ENCODE measurements at regions not wholly inside any gene's neighbourhood (a gene's known extent, or its start where the extent isn't known, plus 50 kb on each side); places are given as distances from the start of the nearest gene placed in this dataset.

GRCh38 chr5:118199801-118200200, 788.5 kb downstream of the DTWD2 start:
- TF ChIP-seq SREBF2 (IDR thresholded peaks at IDR 0.05; ENCODE audit: low read length): no peak
- TF ChIP-seq CTCF (IDR thresholded peaks at IDR 0.05 in 2 of 3, conservative IDR thresholded peaks at IDR 0.05 in 1 of 3; ENCODE audit: control insufficient read depth in 2 of 3, extremely low read depth in 1 of 3, insufficient read depth in 1 of 3, low read depth in 3 of 3, low read length in 3 of 3): no peak
- TF ChIP-seq JUND (IDR thresholded peaks at IDR 0.05; ENCODE audit: low read depth, low read length): no peak
- no peak for TF ChIP-seq EZH2 (IDR thresholded peaks at IDR 0.05; ENCODE audit: borderline replicate concordance, control insufficient read depth, low read depth, low read length)
- TF ChIP-seq HDAC2 (IDR thresholded peaks at IDR 0.05): no peak
- no peak for TF ChIP-seq SKIL (IDR thresholded peaks at IDR 0.05; ENCODE audit: low read depth, poor library complexity, severe bottlenecking)
- no peak for TF ChIP-seq NFYB (IDR thresholded peaks at IDR 0.05; ENCODE audit: insufficient read depth, low read depth, low read length)

All from GM12878 (cell line).